Suppressor macrophage treated with lipopolysaccharide for 1 hour (primary cell): ENCODE measurements at regions not wholly inside any gene's neighbourhood (a gene's known extent, or its start where the extent isn't known, plus 50 kb on each side); places are given as distances from the start of the nearest gene placed in this dataset.
A peak's percentile ranks its signal among the peaks of the same experiment; 100 is the strongest.
"Not testable (repeated sequence)": the region's sequence is repeated elsewhere in the genome, so short reads cannot be mapped to it uniquely, and the experiment has no call there.

Experiments used
- DNase-seq, 3 donors: peaks; one replicate each; pipeline ENCODE4 v3.0.0-alpha.2; 2020 to 2022

GRCh38 chr16:52725461-52725860 is 178.5 kb upstream of the TOX3 start:
- no peak for DNase-seq

GRCh38 chr16:52725043-52725442 is 178.1 kb upstream of the TOX3 start:
- DNase-seq: no peak

- DNase-seq: no peak
These were observed 174.4 kb upstream of the TOX3 start for GRCh38 chr16:52721331-52721730.

GRCh38 chr16:52718046-52718445 is 171.1 kb upstream of the TOX3 start:
- no peak for DNase-seq

- no peak for DNase-seq
These were observed 166.8 kb upstream of the TOX3 start for GRCh38 chr16:52713740-52714139.

GRCh38 chr16:52709306-52709705 is 162.4 kb upstream of the TOX3 start:
- no peak for DNase-seq

- no peak for DNase-seq
These were observed 161.5 kb upstream of the TOX3 start for GRCh38 chr16:52708476-52708875.

- DNase-seq: no peak
These were observed 160.9 kb upstream of the TOX3 start for GRCh38 chr16:52707676-52708337.

GRCh38 chr16:52705122-52705521 is 158.2 kb upstream of the TOX3 start:
- no peak for DNase-seq

GRCh38 chr16:52697971-52698370 is 151.0 kb upstream of the TOX3 start:
- DNase-seq: no peak

GRCh38 chr16:52696126-52696525 is 149.2 kb upstream of the TOX3 start:
- no peak for DNase-seq

GRCh38 chr16:52690468-52690867 is 143.5 kb upstream of the TOX3 start:
- DNase-seq: no peak

GRCh38 chr16:52680993-52681392 is 134.1 kb upstream of the TOX3 start:
- no peak for DNase-seq

- no peak for DNase-seq
These were observed 130.6 kb upstream of the TOX3 start for GRCh38 chr16:52677501-52677900.

- peak in 2 of 3 donors; percentile 2 to 19 for DNase-seq
These were observed 130.0 kb upstream of the TOX3 start for GRCh38 chr16:52676959-52677358.

GRCh38 chr16:52671590-52671989 is 124.6 kb upstream of the TOX3 start:
- no peak for DNase-seq

- no peak for DNase-seq
These were observed 111.0 kb upstream of the TOX3 start for GRCh38 chr16:52657924-52658323.

GRCh38 chr16:52655916-52656315 is 109.0 kb upstream of the TOX3 start:
- DNase-seq: not testable (repeated sequence)

- DNase-seq: not testable (repeated sequence)
These were observed 108.2 kb upstream of the TOX3 start for GRCh38 chr16:52655156-52655555.

- no peak for DNase-seq
These were observed 105.1 kb upstream of the TOX3 start for GRCh38 chr16:52652033-52652432.

- DNase-seq: no peak
These were observed 103.8 kb upstream of the TOX3 start for GRCh38 chr16:52650789-52651188.

- no peak for DNase-seq
These were observed 103.4 kb upstream of the TOX3 start for GRCh38 chr16:52650318-52650717.

GRCh38 chr16:52649870-52650269 is 102.9 kb upstream of the TOX3 start:
- DNase-seq: no peak

- DNase-seq: no peak
These were observed 100.6 kb upstream of the TOX3 start for GRCh38 chr16:52647588-52647987.

GRCh38 chr16:52643006-52643405 is 96.1 kb upstream of the TOX3 start:
- DNase-seq: no peak
